GM12872 (cell line): ENCODE measurements at regions not wholly inside any gene's neighbourhood (a gene's known extent, or its start where the extent isn't known, plus 50 kb on each side); places are given as distances from the start of the nearest gene placed in this dataset.

Experiments
- TF ChIP-seq, protein P1 (sequence below): IDR thresholded peaks from 3 replicates; pipeline ENCODE4 v1.5.1; 2011; ENCODE audit warnings: low read depth, mild to moderate bottlenecking, low read length, moderate library complexity; ENCODE audit not compliant: insufficient read depth

DNA sequence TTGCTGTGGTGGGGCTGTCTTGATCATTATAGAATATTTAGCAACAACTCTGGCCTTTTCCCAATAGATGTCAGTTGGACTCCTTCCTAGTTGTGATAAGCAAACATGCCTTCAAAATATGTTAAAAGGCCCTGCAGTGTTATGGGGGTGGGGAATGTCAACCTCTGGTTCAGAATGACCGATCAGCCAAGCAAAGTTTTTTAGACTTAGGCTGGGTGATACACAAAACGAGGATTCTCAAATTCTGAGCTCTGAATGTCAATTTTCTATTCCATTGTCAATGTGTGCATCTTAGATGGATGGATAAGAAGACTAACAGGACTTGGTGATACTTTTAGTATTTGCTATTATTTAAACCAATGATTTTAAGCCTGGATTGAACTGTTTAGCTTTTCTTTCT, 940.0 kb upstream of the GRIA3 start:
- TF ChIP-seq, protein P1, sequence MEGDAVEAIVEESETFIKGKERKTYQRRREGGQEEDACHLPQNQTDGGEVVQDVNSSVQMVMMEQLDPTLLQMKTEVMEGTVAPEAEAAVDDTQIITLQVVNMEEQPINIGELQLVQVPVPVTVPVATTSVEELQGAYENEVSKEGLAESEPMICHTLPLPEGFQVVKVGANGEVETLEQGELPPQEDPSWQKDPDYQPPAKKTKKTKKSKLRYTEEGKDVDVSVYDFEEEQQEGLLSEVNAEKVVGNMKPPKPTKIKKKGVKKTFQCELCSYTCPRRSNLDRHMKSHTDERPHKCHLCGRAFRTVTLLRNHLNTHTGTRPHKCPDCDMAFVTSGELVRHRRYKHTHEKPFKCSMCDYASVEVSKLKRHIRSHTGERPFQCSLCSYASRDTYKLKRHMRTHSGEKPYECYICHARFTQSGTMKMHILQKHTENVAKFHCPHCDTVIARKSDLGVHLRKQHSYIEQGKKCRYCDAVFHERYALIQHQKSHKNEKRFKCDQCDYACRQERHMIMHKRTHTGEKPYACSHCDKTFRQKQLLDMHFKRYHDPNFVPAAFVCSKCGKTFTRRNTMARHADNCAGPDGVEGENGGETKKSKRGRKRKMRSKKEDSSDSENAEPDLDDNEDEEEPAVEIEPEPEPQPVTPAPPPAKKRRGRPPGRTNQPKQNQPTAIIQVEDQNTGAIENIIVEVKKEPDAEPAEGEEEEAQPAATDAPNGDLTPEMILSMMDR = no peak

DNA sequence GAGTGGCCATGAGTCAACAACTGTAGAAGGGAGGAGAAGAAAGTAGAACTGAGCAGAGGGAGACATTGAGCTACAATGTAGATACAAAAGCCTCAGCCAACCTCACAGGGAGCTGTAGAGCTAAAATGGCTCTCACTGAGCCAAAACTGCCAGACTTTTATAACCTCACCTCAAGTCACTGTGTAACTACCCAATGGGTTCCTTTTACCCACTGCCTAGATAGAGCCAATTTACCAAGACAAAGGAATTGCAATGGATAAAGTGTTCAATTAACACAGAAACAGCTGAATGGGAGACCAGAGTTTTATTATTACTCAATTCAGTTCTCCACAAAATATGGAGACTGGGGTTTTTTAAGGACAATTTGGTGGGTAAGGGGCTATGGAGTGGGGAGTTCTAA, 938.9 kb upstream of the GRIA3 start:
- TF ChIP-seq, protein P1 = no peak

DNA sequence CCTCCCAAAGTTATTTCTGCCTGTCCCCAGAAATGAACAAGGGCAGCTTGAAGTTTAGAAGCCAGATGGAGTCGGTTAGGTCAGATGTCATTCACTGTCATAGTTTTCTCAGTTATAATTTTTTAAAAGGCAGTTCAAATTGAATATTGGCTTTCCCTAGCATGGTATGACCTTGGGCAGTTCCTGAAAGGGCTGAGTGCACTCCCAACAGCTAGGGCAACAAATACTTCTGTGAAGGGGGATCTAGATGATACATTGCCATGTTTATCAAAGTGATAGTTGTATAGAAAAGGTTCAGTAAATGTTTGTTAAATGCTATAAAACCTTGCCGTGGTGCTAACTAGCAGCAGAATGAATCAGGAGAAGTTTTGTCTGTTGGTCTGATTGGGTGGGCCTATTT, 938.1 kb upstream of the GRIA3 start:
- TF ChIP-seq, protein P1 = no peak

DNA sequence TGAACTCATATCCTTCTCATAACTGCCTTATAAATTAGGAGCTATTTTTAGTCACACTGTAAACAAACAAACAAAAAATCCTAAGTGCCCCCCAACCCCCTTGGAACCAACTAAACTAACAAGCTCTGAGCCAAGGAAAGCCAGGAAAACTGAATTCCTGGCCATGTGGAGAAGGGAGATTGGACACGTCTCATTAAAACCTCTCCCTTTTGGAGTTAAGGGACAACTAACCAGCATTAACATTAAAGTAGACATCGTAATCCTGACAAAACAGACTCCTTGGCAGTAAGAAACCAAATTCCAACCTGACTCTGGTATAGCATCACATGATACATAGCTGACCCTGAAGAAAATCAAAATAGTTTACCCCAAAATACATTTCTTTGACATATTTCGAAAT, 937.1 kb upstream of the GRIA3 start:
- TF ChIP-seq, protein P1 = no peak

DNA sequence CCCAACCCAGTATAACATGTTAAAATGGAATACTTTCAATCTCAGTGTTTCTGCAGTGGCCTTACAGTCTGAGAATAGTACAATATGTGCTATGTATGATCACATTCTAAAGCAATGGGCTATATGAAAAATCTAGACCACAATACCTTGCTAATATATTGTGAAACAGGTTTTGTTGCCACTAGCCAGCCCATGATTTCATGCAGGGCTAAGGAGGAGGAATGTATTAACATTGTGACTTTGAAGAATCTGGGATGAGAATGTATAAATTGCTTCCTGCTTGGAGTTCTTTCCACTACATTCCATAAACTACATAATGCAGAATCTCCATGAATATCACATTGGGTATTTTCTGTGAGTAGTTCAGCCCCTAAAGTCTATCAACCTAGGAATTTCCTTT, 935.4 kb upstream of the GRIA3 start:
- TF ChIP-seq, protein P1 = no peak

DNA sequence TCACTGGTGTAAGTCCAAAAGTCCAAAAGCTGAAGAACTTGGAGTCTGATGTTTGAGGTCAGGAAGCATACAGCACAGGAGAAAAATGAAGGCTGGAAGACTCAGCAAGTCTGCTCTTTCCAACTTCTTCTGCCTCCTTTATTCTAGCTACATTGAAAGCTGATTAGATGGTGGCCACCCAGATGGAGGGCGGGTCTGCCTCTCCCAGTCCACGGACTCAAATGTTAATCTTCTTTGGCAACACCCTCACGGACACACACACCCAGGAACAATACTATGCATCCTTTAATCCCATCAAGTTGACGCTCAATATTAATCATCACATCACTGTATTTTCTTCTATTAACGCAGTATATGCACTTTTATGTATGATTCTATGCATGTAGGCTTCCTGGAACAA, 931.6 kb upstream of the GRIA3 start:
- TF ChIP-seq, protein P1 = no peak

DNA sequence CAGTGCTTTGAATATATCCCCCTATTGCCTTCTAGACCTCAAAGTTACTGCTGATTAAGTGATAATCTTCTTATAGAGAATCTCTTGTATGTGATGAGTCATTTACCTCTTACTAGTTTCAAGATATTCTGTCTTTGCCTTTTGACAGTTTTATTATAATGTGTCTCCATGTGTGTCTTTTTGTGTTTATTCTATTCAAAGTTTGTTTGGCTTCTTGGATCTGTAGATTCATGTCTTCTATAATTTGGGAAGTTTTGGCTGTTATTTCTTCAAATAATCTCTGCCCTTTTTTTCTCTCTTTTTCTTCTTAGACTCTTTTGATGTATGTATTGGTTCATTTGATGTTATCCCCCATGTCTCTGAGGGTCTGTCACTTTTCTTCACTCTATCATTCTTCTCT, 915.7 kb upstream of the GRIA3 start:
- TF ChIP-seq, protein P1 = no peak
